K562 (cell line): ENCODE measurements at regions not wholly inside any gene's neighbourhood (a gene's known extent, or its start where the extent isn't known, plus 50 kb on each side); places are given as distances from the start of the nearest gene placed in this dataset.
A peak's percentile ranks its signal among the peaks of the same experiment; 100 is the strongest.

ENCODE experiments used
- ATAC-seq: fragments of 200-7000 bp; cut with Tn5 transposase; 3 replicates; pipeline ENCODE4 v1.9.1; 2020; ENCODE audit warnings: moderate library complexity
- BruUV-seq: library from RNA; stranded (reverse); fragments of 400-500 nt; replicated peaks from 2 replicates; lab custom pipeline; 2021; lab: Mats Ljungman, UMichigan
- CTCF ChIA-PET: fragments of 300-600 bp; formaldehyde crosslinking; extraction: SDS; loops from one replicate; lab custom pipeline; 2021; ENCODE audit warnings: low intra/inter-chr PET ratio; lab: Yijun Ruan, JAX
- POLR2A ChIA-PET: fragments of 300-600, 350-650 bp; sonication (Branson Sonifier 250); formaldehyde crosslinking; extraction: SDS; loops from one replicate; lab custom pipeline; 2021; ENCODE audit warnings: antibody characterized with exemption, inconsistent platforms; lab: Yijun Ruan, JAX
- DNase-seq, 4 experiments: peaks; one replicate each; pipeline versions ENCODE4 v3.0.0 to v3.0.0-alpha.2; 2011 to 2018; ENCODE audit warnings: low spot score in 3 of 4, mixed read lengths in 3 of 4; ENCODE audit errors: extremely low read depth in 1 of 4
- FAIRE-seq: peaks from 2 replicates; lab custom pipeline; 2011; peaks lifted over from hg19 to GRCh38; lab: Jason Lieb, UNC
- H2AFZ ChIP-seq: 2 replicates; pipeline ENCODE4 v1.6.0; 2011; ENCODE audit warnings: low read depth, low read length, control low read depth, inconsistent platforms
- H3K27ac ChIP-seq: fragments of 200-600 bp; 3 replicates; pipeline ENCODE4 v1.8.0; 2011; ENCODE audit warnings: low read depth, mild to moderate bottlenecking, control low read depth, inconsistent platforms, low read length, moderate library complexity, mixed read lengths; ENCODE audit errors: extremely low read depth
- H3K27me3 ChIP-seq, 2 experiments: fragments of 300-600 bp in 1 of 2; 2 replicates in 1 of 2; 3 replicates in 1 of 2; pipeline versions ENCODE4 v1.6.0 to v1.8.0; 2011; ENCODE audit warnings: inconsistent platforms in 2 of 2, low read length in 2 of 2, mild to moderate bottlenecking in 1 of 2, mixed read lengths in 1 of 2, moderate library complexity in 1 of 2; ENCODE audit not compliant: control insufficient read depth in 2 of 2, insufficient read depth in 2 of 2
- H3K36me3 ChIP-seq: fragments of 300-600 bp; 3 replicates; pipeline ENCODE4 v1.8.0; 2011; ENCODE audit warnings: mild to moderate bottlenecking, low read length, inconsistent platforms; ENCODE audit not compliant: control insufficient read depth, insufficient read depth
- H3K4me1 ChIP-seq, 2 experiments: fragments of 200-600 bp in 1 of 2; replicated peaks in 1 of 2; 2 replicates in 1 of 2; 3 replicates in 1 of 2; pipeline versions ENCODE4 v1.5.1 to v1.8.0; 2011; ENCODE audit warnings: inconsistent platforms in 2 of 2, low read length in 2 of 2, mild to moderate bottlenecking in 1 of 2, mixed read lengths in 1 of 2, moderate library complexity in 1 of 2; ENCODE audit not compliant: control insufficient read depth in 2 of 2, insufficient read depth in 2 of 2
- H3K4me2 ChIP-seq: 2 replicates; pipeline ENCODE4 v1.6.1; 2011; ENCODE audit warnings: low read length, control low read depth, inconsistent platforms, mixed read lengths; ENCODE audit not compliant: insufficient read depth
- H3K4me3 ChIP-seq: fragments of 200-600 bp; sonication (generic), shearing (Covaris generic); 2 replicates; pipeline ENCODE4 v1.5.1; 2016; ENCODE audit warnings: control low read depth, inconsistent platforms
- H3K79me2 ChIP-seq: fragments of 200-600 bp; 3 replicates; pipeline ENCODE4 v1.8.0; 2011; ENCODE audit warnings: low read length, inconsistent platforms; ENCODE audit not compliant: control insufficient read depth, insufficient read depth
- H3K9ac ChIP-seq, 2 experiments: 2 replicates each; pipeline versions ENCODE4 v1.6.0 to v1.6.1; 2011; ENCODE audit warnings: low read depth in 2 of 2, low read length in 2 of 2, control low read depth in 1 of 2, inconsistent platforms in 1 of 2, mild to moderate bottlenecking in 1 of 2, mixed read lengths in 1 of 2; ENCODE audit not compliant: insufficient read depth in 1 of 2
- H3K9me1 ChIP-seq: one replicate; pipeline ENCODE4 v1.6.0; 2011; ENCODE audit warnings: inconsistent platforms, mild to moderate bottlenecking, low read length, moderate library complexity; ENCODE audit not compliant: control insufficient read depth, insufficient read depth
- H3K9me3 ChIP-seq: replicated peaks from 2 replicates; pipeline ENCODE4 v1.5.1; 2011; ENCODE audit warnings: low read depth, low read length, inconsistent platforms; ENCODE audit not compliant: control insufficient read depth, insufficient read depth
- H4K20me1 ChIP-seq: replicated peaks from 2 replicates; pipeline ENCODE4 v1.6.1; 2011; ENCODE audit warnings: low read length, inconsistent platforms, mixed read lengths; ENCODE audit not compliant: control insufficient read depth, insufficient read depth
- BRD9 ChIP-seq: fragments of 450-650 bp; IDR thresholded peaks from 2 replicates; pipeline ENCODE4 v1.6.1; 2018; ENCODE audit warnings: low read depth; ENCODE audit not compliant: partially characterized antibody
- ELF1 ChIP-seq: fragments of 200-800 bp; sonication (Bioruptor generic); IDR thresholded peaks from 2 replicates; pipeline ENCODE4 v1.6.1; 2016; ENCODE audit warnings: missing genetic modification characterization, missing compliant biosample characterization
- FOXK2 ChIP-seq, 2 experiments: fragments of 450-650 bp; IDR thresholded peaks in 1 of 2; conservative IDR thresholded peaks in 1 of 2; 2 replicates each; pipeline ENCODE4 v1.6.1; 2016; ENCODE audit warnings: low read depth in 2 of 2, mild to moderate bottlenecking in 1 of 2
- HMG20B ChIP-seq: fragments of 250-450 bp; sonication (Bioruptor Pico); IDR thresholded peaks from 2 replicates; pipeline ENCODE4 v1.5.0; 2021; ENCODE audit warnings: mild to moderate bottlenecking
- HNRNPH1 ChIP-seq: fragments of 200-400 bp; formaldehyde crosslinking; optimal IDR thresholded peaks from 2 replicates; pipeline ENCODE3; 2017; ENCODE audit warnings: low read depth, mild to moderate bottlenecking, low read length, moderate library complexity
- MYC ChIP-seq, 2 experiments: fragments of 250-450 bp in 1 of 2; sonication (Bioruptor Pico) in 1 of 2; IDR thresholded peaks; 2 replicates each; pipeline versions ENCODE4 v1.5.1 to v1.6.1; 2012 to 2021; ENCODE audit warnings: low read depth in 2 of 2, borderline replicate concordance in 1 of 2, improper control_type of control experiment in 1 of 2, low read length in 1 of 2, mild to moderate bottlenecking in 1 of 2, moderate library complexity in 1 of 2
- PHTF2 ChIP-seq: fragments of 250-450 bp; sonication (Bioruptor Pico); IDR thresholded peaks from 2 replicates; pipeline ENCODE4 v1.5.0; 2021; ENCODE audit warnings: mild to moderate bottlenecking
- ZNF121 ChIP-seq: sonication (generic); formaldehyde crosslinking; conservative IDR thresholded peaks from 2 replicates; pipeline ENCODE4 v1.8.0; 2022; ENCODE audit warnings: missing genetic modification reagents
- ZNF785 ChIP-seq: fragments of 250-450 bp; sonication (Bioruptor Pico); IDR thresholded peaks from 2 replicates; pipeline ENCODE4 v1.4.0; 2020; ENCODE audit warnings: mild to moderate bottlenecking
- ZSCAN29 ChIP-seq: fragments of 450-650 bp; IDR thresholded peaks from 2 replicates; pipeline ENCODE4 v1.6.1; 2017
- WGBS: fragments of 100-300 bp; shearing (Covaris generic); methylation state at CpG from one replicate; pipeline ENCODE4 v1.1.6; 2016; ENCODE audit warnings: low coverage, mixed read lengths; ENCODE audit not compliant: insufficient coverage; ENCODE audit errors: missing lambda C conversion rate; 5-methylcytosine and 5-hydroxymethylcytosine counted together
- in situ Hi-C: fragments of 300-500 bp; cut with MboI; formaldehyde crosslinking; loops from 4 replicates; pipeline ENCODE4 v1.15.0; 2018; ENCODE audit warnings: inconsistent platforms, mixed read lengths
- intact Hi-C: fragments of 100-400 bp; cut with micrococcal nuclease; formaldehyde crosslinking; loops from 2 replicates; pipeline ENCODE4 v1.14.2; 2022
- TF ChIP-seq, protein P1 (sequence below): fragments of 250-450 bp; sonication (Bioruptor Pico); IDR thresholded peaks from 2 replicates; pipeline ENCODE4 v1.5.1; 2021; ENCODE audit warnings: mild to moderate bottlenecking
- TF ChIP-seq, protein P2 (sequence below): fragments of 250-450 bp; sonication (Bioruptor Pico); IDR thresholded peaks from 2 replicates; pipeline ENCODE4 v1.4.0; 2020; ENCODE audit warnings: mild to moderate bottlenecking
- TF ChIP-seq, protein P3 (sequence below): fragments of 450-650 bp; formaldehyde crosslinking; IDR thresholded peaks from 2 replicates; pipeline ENCODE4 v1.4.0; 2022; ENCODE audit warnings: mild to moderate bottlenecking, moderate library complexity

DNA sequence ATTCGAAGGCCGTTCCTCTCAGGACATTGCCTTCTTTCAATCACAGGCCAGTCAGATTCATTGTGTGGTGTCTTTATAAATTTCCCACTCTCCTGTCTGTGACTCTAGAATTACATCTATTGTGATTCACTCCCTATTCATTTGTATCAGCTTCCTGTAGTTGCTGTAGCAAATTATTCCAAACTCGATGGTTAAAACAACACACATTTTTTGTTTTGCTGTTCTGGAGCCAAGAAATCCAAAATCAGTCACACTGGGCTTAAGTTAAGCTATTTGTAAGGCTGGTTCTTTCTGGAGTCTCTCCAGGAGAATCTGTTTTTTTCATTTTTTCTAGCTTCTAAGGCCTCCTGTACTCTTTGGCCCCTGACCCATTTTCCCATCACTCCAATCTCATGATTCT is 1487.0 kb upstream of the SLC10A2 start:
- no peak overlapping the region for H2AFZ ChIP-seq
- ATAC-seq (no peak), FAIRE-seq (no peak), DNase-seq (no peak)
- H3K36me3 ChIP-seq = no peaks in the 10 kb centered on the region
- in situ Hi-C loops (no loop called here), intact Hi-C loops (no loop called here)
- no peak overlapping the region for H3K4me2 ChIP-seq
- no peaks in the 10 kb centered on the region for H3K9me3 ChIP-seq
- no peaks in the 10 kb centered on the region for H3K27me3 ChIP-seq
- H3K4me3 ChIP-seq = no peak overlapping the region
- H3K4me1 ChIP-seq = no peaks in the 10 kb centered on the region
- TF ChIP-seq ZNF785 (CRISPR knock-in tag) = no peak
- TF ChIP-seq ZNF121 (CRISPR knock-in tag) = no peak
- TF ChIP-seq PHTF2 = no peak
- H3K9ac ChIP-seq = no peak overlapping the region
- BruUV-seq = no TSS peak
- H3K79me2 ChIP-seq = no peaks in the 10 kb centered on the region
- ChIA-PET CTCF (no interaction called here), POLR2A (no interaction called here)
- WGBS = 0% methylated on average over 3 of the region's 3 CpGs
- H3K9me1 ChIP-seq = no peaks in the 10 kb centered on the region
- no peaks in the 10 kb centered on the region for H4K20me1 ChIP-seq
- no peak overlapping the region for H3K27ac ChIP-seq

DNA sequence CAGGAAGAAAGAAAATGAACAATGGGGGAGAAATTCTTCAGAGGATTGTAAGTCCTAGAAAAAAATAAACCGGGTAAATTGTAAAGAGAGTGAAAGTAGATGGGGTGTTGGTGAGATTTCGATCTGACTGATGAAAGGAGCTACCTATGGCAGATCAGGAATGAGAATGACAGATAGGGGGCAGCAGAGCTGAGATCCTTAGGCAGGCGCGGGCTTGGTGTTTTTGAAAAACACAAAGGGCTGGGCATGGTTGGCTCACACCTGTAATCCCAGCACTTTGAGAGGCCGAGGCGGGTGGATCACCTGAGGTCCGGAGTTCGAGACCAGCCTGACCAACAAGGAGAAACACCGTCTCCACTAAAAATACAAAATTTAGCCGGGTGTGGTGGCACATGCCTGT is 1468.6 kb upstream of the SLC10A2 start:
- in situ Hi-C loops (no loop called here), intact Hi-C loops (no loop called here)
- DNase-seq (peak in 1 of 4 experiments; percentile 0), ATAC-seq (no peak), FAIRE-seq (no peak)
- Histone ChIP-seq H3K27ac (no peak overlapping the region), H3K9ac (no peak overlapping the region), H3K27me3 (no peaks in the 10 kb centered on the region), H4K20me1 (no peaks in the 10 kb centered on the region), H3K9me3 (no peaks in the 10 kb centered on the region; the same call in 1 of the 2 replicates), H3K36me3 (no peaks in the 10 kb centered on the region), H3K79me2 (no peaks in the 10 kb centered on the region), H3K4me2 (no peak overlapping the region), H2AFZ (no peak overlapping the region), H3K4me3 (no peak overlapping the region), H3K9me1 (no peaks in the 10 kb centered on the region), H3K4me1 (no peaks in the 10 kb centered on the region)
- CTCF ChIA-PET = no interaction called here
- 0% methylated on average over 8 of the region's 10 CpGs for WGBS
- POLR2A ChIA-PET = no interaction called here
- BruUV-seq = no TSS peak
- TF ChIP-seq ZSCAN29 (no peak), HMG20B (CRISPR knock-in tag) (no peak), HNRNPH1 (no peak), ELF1 (tag) (no peak), FOXK2 (conservative IDR thresholded peaks at IDR 0.05 in 1 of 2, IDR thresholded peaks at IDR 0.05 in 1 of 2; ENCODE audit: low read depth in 2 of 2) (no peak), MYC (IDR thresholded peaks at IDR 0.05; ENCODE audit: low read depth, low read length) (no peak), MYC (CRISPR knock-in tag; IDR thresholded peaks at IDR 0.05; ENCODE audit: borderline replicate concordance, low read depth) (no peak), BRD9 (no peak)
- TF ChIP-seq, protein P1, sequence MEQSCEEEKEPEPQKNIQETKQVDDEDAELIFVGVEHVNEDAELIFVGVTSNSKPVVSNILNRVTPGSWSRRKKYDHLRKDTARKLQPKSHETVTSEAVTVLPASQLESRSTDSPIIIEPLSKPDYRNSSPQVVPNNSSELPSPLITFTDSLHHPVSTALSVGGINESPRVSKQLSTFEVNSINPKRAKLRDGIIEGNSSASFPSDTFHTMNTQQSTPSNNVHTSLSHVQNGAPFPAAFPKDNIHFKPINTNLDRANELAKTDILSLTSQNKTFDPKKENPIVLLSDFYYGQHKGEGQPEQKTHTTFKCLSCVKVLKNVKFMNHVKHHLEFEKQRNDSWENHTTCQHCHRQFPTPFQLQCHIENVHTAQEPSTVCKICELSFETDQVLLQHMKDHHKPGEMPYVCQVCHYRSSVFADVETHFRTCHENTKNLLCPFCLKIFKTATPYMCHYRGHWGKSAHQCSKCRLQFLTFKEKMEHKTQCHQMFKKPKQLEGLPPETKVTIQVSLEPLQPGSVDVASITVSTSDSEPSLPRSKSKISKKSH (CRISPR knock-in tag) = no peak
- TF ChIP-seq, protein P2, sequence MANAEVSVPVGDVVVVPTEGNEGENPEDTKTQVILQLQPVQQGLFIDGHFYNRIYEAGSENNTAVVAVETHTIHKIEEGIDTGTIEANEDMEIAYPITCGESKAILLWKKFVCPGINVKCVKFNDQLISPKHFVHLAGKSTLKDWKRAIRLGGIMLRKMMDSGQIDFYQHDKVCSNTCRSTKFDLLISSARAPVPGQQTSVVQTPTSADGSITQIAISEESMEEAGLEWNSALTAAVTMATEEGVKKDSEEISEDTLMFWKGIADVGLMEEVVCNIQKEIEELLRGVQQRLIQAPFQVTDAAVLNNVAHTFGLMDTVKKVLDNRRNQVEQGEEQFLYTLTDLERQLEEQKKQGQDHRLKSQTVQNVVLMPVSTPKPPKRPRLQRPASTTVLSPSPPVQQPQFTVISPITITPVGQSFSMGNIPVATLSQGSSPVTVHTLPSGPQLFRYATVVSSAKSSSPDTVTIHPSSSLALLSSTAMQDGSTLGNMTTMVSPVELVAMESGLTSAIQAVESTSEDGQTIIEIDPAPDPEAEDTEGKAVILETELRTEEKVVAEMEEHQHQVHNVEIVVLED (CRISPR knock-in tag) = no peak
- TF ChIP-seq, protein P3, sequence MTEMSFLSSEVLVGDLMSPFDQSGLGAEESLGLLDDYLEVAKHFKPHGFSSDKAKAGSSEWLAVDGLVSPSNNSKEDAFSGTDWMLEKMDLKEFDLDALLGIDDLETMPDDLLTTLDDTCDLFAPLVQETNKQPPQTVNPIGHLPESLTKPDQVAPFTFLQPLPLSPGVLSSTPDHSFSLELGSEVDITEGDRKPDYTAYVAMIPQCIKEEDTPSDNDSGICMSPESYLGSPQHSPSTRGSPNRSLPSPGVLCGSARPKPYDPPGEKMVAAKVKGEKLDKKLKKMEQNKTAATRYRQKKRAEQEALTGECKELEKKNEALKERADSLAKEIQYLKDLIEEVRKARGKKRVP = no peak
